ENCODE measurements at regions not wholly inside any gene's neighbourhood (a gene's known extent, or its start where the extent isn't known, plus 50 kb on each side); places are given as distances from the start of the nearest gene placed in this dataset.

DNA sequence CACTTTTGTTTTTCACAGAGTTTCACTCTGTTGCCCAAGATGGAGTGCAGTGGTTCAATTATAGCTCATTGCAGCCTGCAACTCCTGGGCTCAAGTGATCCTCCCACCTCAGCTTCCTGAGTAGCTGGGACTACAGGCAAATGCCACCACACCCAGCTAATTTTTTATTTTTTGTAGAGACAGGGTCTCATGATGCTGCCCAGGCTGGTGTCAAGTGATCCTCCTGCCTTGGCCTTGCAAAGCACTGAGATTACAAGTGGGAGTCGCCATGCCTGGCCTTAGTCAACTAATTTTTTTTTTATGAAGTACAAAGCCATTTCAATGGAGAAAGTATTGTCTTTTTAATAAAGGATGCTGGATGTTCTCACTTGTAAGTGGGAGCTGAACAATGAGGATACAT is 51.3 kb upstream of the UXT start:
- no peak for TF ChIP-seq EZH2 (optimal IDR thresholded peaks at IDR 0.05; ENCODE audit: low read depth, low read length)
- TF ChIP-seq, protein P1, sequence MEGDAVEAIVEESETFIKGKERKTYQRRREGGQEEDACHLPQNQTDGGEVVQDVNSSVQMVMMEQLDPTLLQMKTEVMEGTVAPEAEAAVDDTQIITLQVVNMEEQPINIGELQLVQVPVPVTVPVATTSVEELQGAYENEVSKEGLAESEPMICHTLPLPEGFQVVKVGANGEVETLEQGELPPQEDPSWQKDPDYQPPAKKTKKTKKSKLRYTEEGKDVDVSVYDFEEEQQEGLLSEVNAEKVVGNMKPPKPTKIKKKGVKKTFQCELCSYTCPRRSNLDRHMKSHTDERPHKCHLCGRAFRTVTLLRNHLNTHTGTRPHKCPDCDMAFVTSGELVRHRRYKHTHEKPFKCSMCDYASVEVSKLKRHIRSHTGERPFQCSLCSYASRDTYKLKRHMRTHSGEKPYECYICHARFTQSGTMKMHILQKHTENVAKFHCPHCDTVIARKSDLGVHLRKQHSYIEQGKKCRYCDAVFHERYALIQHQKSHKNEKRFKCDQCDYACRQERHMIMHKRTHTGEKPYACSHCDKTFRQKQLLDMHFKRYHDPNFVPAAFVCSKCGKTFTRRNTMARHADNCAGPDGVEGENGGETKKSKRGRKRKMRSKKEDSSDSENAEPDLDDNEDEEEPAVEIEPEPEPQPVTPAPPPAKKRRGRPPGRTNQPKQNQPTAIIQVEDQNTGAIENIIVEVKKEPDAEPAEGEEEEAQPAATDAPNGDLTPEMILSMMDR (IDR thresholded peaks at IDR 0.05; ENCODE audit: low read length) = no peak

All from MM.1S (cell line).